ENCODE measurements at regions not wholly inside any gene's neighbourhood (a gene's known extent, or its start where the extent isn't known, plus 50 kb on each side); places are given as distances from the start of the nearest gene placed in this dataset. TPM values are rescaled to one million over a fixed set of nuclear protein-coding genes. Genes with fewer than 3 reads are reported as not detected.

Small RNAs in the stretch of these regions (small RNA-seq; reads per million reads assigned to genes)
- gene AL589743.6 (ENCODE audit: insufficient read depth): not detected
